Spleen (tissue), 11 donors: ENCODE measurements at regions not wholly inside any gene's neighbourhood (a gene's known extent, or its start where the extent isn't known, plus 50 kb on each side); places are given as distances from the start of the nearest gene placed in this dataset.

Experiments used
- DNase-seq: peaks from one replicate; pipeline ENCODE4 v3.0.0-alpha.2; 2020
- H3K27ac ChIP-seq, 8 donors: fragments of 200-600 bp; sonication (generic) in 7 of 8; 1 replicate in 4 of 8; 2 replicates in 4 of 8; pipeline versions ENCODE4 v1.5.0 to v1.8.0; 2016 to 2021; ENCODE audit warnings: inconsistent platforms in 4 of 8, mild to moderate bottlenecking in 4 of 8, moderate library complexity in 1 of 8
- H3K27me3 ChIP-seq, 7 donors: fragments of 200-600 bp; sonication (generic) in 6 of 7; replicated peaks in 1 of 7; 1 replicate in 4 of 7; 2 replicates in 3 of 7; pipeline versions ENCODE4 v1.5.0 to v1.8.0; 2016 to 2021; ENCODE audit warnings: inconsistent platforms in 3 of 7, mild to moderate bottlenecking in 1 of 7
- H3K36me3 ChIP-seq, 6 donors: fragments of 200-600 bp; sonication (generic) in 5 of 6; 1 replicate in 4 of 6; 2 replicates in 2 of 6; pipeline versions ENCODE4 v1.5.0 to v1.8.0; 2016 to 2021; ENCODE audit warnings: inconsistent platforms in 2 of 6
- H3K4me1 ChIP-seq, 6 donors: fragments of 200-600 bp; sonication (generic) in 5 of 6; 1 replicate in 3 of 6; 2 replicates in 3 of 6; pipeline versions ENCODE4 v1.5.0 to v1.8.0; 2016 to 2021; ENCODE audit warnings: inconsistent platforms in 3 of 6
- H3K4me3 ChIP-seq, 8 donors: fragments of 200-600 bp; sonication (generic) in 7 of 8; 1 replicate in 4 of 8; 2 replicates in 4 of 8; pipeline versions ENCODE4 v1.5.0 to v1.8.0; 2016 to 2021; ENCODE audit warnings: inconsistent platforms in 4 of 8, mild to moderate bottlenecking in 4 of 8, moderate library complexity in 2 of 8
- H3K9me3 ChIP-seq, 8 donors: fragments of 200-600 bp; sonication (generic) in 7 of 8; 1 replicate in 4 of 8; 2 replicates in 4 of 8; pipeline versions ENCODE4 v1.5.0 to v1.8.0; 2016 to 2021; ENCODE audit warnings: inconsistent platforms in 4 of 8
- POLR2A ChIP-seq, 3 donors: fragments of 450-650 bp; IDR thresholded peaks; one replicate each; pipeline ENCODE4 v1.5.1; 2017; ENCODE audit warnings: antibody characterized with exemption in 3 of 3, mild to moderate bottlenecking in 1 of 3
- POLR2AphosphoS5 ChIP-seq, 3 donors: sonication (generic); formaldehyde crosslinking; IDR thresholded peaks; one replicate each; pipeline ENCODE4 v1.5.1; 2017; ENCODE audit warnings: antibody characterized with exemption in 3 of 3
- WGBS, 5 donors: extraction: QIAGEN DNeasy Blood & Tissue Kit in 3 of 5; methylation state at CpG; one replicate each; pipeline versions ENCODE4 v1.1.5 to v1.1.7; 2013 to 2018; 5-methylcytosine and 5-hydroxymethylcytosine counted together
- intact Hi-C: fragments of 100-400 bp; cut with DNase I; formaldehyde crosslinking; loops from one replicate; pipeline ENCODE4 v1.15.0; 2023; ENCODE audit warnings: low total_unique reads
- TF ChIP-seq, protein P1 (sequence below), 11 experiments: fragments of 200-600 bp in 7 of 11; fragments of 450-650 bp in 4 of 11; sonication (generic) in 4 of 11; IDR thresholded peaks in 8 of 11; conservative IDR thresholded peaks in 3 of 11; 1 replicate in 7 of 11; 2 replicates in 4 of 11; pipeline versions ENCODE4 v1.4.0 to v1.8.0; 2016 to 2021; ENCODE audit warnings: antibody characterized with exemption in 11 of 11, inconsistent platforms in 4 of 11, mild to moderate bottlenecking in 1 of 11
- donor health status: healthy with polysubstance abuse.
- donor health status: DM: no; HTN: no; CAD: no; lungs with moderate emphysema.
- donor health status: DM: no; HTN: no; CAD: no.
- donor health status: Bipolar disorder and iron deficiency.
- donor health status: healthy.
- donor health status: DM: no; HTN: no; CAD: no.
- donor health status: DM: yes; HTN: yes; CAD: no.

DNA sequence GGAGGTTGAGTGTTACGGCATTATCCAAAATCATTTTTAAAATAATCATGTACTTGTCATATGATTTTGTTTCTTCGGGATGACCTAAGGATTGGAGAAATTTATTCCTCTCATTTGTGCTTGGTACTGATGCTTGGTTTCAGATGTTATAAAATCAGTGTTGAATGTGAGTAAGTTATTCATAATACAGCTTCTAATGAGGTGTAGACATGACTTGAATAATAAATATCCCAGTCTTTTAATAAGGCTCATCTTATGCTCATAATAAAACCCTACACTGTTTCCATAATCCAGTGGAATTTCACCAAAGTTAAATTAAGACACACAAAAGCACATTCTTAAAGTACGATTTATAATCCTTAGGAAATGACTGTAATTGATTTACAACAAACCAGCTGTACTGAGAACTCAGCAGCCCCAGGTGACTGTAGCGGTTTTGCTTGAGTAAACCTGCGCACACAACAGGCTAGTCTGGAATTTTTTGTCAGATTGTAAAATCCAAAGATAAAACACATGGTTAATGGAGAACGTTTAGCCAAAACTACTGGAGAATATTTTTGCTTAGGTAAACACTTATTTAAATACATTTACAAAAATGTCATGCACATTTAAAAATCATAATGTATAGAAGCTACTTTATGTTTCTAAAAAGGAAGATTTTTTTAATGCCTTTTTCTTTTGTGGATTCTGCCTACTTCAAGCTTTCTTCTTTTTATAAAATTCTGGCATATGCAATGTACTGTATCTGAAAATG is 609.8 kb upstream of the GRAMD2B start:
- Histone ChIP-seq H3K9me3 (no peaks in the 10 kb centered on the region), H3K27ac (no peak overlapping the region), H3K4me1 (no peaks in the 10 kb centered on the region), H3K36me3 (no peaks in the 10 kb centered on the region), H3K4me3 (no peak overlapping the region), H3K27me3 (no peaks in the 10 kb centered on the region)
- DNase-seq: no peak
- intact Hi-C loops: no loop called here
- 84 to 89% (median 86%) methylated on average over 6 of the region's 6 CpGs for WGBS, 5 donors
- TF ChIP-seq POLR2AphosphoS5 (IDR thresholded peaks at IDR 0.05) (no peak), POLR2A (IDR thresholded peaks at IDR 0.05) (no peak)
- TF ChIP-seq, protein P1, sequence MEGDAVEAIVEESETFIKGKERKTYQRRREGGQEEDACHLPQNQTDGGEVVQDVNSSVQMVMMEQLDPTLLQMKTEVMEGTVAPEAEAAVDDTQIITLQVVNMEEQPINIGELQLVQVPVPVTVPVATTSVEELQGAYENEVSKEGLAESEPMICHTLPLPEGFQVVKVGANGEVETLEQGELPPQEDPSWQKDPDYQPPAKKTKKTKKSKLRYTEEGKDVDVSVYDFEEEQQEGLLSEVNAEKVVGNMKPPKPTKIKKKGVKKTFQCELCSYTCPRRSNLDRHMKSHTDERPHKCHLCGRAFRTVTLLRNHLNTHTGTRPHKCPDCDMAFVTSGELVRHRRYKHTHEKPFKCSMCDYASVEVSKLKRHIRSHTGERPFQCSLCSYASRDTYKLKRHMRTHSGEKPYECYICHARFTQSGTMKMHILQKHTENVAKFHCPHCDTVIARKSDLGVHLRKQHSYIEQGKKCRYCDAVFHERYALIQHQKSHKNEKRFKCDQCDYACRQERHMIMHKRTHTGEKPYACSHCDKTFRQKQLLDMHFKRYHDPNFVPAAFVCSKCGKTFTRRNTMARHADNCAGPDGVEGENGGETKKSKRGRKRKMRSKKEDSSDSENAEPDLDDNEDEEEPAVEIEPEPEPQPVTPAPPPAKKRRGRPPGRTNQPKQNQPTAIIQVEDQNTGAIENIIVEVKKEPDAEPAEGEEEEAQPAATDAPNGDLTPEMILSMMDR (IDR thresholded peaks at IDR 0.05 in 8 of 11, conservative IDR thresholded peaks at IDR 0.05 in 3 of 11): no peak

DNA sequence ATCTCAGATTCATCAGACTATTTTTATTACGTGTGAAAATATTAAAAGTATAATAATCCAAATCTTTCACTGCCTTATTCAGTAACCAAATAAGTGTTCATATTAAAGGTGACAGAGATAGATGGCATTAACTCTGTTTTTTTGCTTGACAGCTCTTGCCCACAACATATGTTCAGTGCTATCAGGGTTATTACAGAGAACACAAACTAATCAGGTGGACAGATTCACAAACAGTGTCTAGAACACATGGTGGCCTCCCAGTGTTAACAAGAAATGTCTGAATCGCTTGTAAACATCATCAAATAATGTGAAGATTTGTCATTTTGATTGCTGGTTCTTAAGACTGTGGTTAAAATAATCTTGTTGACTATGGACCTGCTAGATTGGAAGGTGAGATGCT is 609.1 kb upstream of the GRAMD2B start:
- no peak for TF ChIP-seq POLR2AphosphoS5 (IDR thresholded peaks at IDR 0.05)
- no peak overlapping the region for H3K27ac ChIP-seq
- 82 to 95% (median 88%) methylated on average over 2 of the region's 2 CpGs for WGBS, 5 donors
- no peak for DNase-seq
- no peaks in the 10 kb centered on the region for H3K36me3 ChIP-seq
- no peaks in the 10 kb centered on the region for H3K27me3 ChIP-seq
- H3K4me1 ChIP-seq: no peaks in the 10 kb centered on the region
- intact Hi-C loops: no loop called here
- H3K9me3 ChIP-seq: no peaks in the 10 kb centered on the region
- no peak overlapping the region for H3K4me3 ChIP-seq

DNA sequence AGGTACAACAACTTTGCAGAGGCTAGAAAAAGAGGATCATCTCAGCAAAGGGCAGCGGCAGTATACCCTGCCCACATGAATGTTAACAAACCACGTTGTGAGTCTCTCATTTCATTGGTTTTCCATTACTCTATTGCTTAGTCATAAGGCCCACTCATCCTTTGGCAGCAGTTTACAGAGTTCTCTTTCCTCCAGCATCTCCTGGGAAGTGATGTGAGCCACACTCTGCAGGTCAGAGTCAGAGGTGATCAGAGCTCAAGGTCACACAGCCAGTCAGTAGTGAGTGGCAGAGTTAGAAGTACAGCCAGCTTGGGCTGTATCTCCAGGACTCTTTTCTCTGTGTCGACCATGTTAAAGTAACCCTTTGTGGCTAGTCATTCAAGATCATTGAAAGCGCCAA is 599.6 kb upstream of the GRAMD2B start:
- DNase-seq: no peak
- no peak overlapping the region for H3K4me3 ChIP-seq
- intact Hi-C loops: no loop called here
- H3K9me3 ChIP-seq: peaks cover 0 to 5% (median 0%) of the 10 kb centered on the region in 8 donors
- TF ChIP-seq POLR2AphosphoS5 (IDR thresholded peaks at IDR 0.05) (no peak), POLR2A (IDR thresholded peaks at IDR 0.05) (no peak)
- TF ChIP-seq, protein P1 (IDR thresholded peaks at IDR 0.05 in 8 of 11, conservative IDR thresholded peaks at IDR 0.05 in 3 of 11): no peak
- H3K27me3 ChIP-seq: no peaks in the 10 kb centered on the region
- no peaks in the 10 kb centered on the region for H3K4me1 ChIP-seq
- WGBS, 5 donors: 82 to 95% (median 88%) methylated on average over 4 of the region's 4 CpGs
- no peaks in the 10 kb centered on the region for H3K36me3 ChIP-seq
- H3K27ac ChIP-seq: no peak overlapping the region

DNA sequence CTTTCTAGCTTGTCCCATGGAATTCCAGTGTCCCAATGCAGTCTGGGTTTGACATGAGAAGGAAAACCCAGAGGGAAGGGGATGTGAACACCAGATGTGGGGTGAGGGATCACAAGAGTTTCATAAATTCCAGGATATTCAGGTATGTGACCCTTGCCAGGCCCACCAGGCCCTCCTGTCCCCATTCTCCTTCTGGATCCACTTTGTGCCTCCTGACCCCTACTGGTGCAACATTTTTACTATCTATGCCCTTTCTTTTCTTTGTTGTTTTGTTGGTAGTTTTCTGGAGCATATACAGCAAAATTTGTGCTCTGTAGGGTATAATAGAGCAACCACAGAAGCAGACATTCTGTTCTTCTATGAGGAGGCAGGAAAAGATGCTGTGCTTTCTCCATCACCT is 597.0 kb upstream of the GRAMD2B start:
- Histone ChIP-seq H3K27ac (no peak overlapping the region), H3K36me3 (no peaks in the 10 kb centered on the region)
- TF ChIP-seq, protein P1 (IDR thresholded peaks at IDR 0.05 in 8 of 11, conservative IDR thresholded peaks at IDR 0.05 in 3 of 11): no peak
- TF ChIP-seq POLR2AphosphoS5 (IDR thresholded peaks at IDR 0.05): no peak
- no peak for TF ChIP-seq POLR2A (IDR thresholded peaks at IDR 0.05)

More for the DNA sequence above, 597.0 kb upstream of the GRAMD2B start:
- no peaks in the 10 kb centered on the region for H3K27me3 ChIP-seq
- peaks cover 0 to 5% (median 0%) of the 10 kb centered on the region in 8 donors for H3K9me3 ChIP-seq
- no peak for DNase-seq
- H3K4me1 ChIP-seq: no peaks in the 10 kb centered on the region
- H3K4me3 ChIP-seq: no peak overlapping the region
- intact Hi-C loops: no loop called here
